ENCODE measurements at regions not wholly inside any gene's neighbourhood (a gene's known extent, or its start where the extent isn't known, plus 50 kb on each side); places are given as distances from the start of the nearest gene placed in this dataset.

DNA sequence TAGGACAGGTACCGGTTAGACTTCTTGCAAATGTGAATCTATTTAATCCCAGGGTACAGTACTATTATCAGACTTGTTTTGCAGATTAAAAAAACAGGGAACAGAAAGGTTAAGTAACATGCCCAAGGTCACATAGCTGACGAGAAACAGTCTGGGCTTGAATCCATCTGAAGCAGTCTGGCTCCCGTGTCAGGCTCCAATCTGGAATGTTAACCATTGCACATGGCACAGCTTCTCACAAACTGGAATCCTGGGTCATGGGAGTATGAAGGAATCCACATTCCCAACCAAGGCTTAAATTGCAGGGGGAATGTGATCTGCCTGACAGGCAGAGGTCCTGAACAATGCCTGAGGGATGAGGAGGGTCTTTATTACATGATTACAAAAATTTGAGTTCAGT, 187.5 kb upstream of the SPTLC3 start:
- TF ChIP-seq POLR2AphosphoS5 (IDR thresholded peaks at IDR 0.05; ENCODE audit: low read depth, low read length): no peak
- no peak for TF ChIP-seq POLR2A (IDR thresholded peaks at IDR 0.05; ENCODE audit: control extremely low read depth in 1 of 2, low read depth in 2 of 2, low read length in 2 of 2)
- TF ChIP-seq, protein P1, sequence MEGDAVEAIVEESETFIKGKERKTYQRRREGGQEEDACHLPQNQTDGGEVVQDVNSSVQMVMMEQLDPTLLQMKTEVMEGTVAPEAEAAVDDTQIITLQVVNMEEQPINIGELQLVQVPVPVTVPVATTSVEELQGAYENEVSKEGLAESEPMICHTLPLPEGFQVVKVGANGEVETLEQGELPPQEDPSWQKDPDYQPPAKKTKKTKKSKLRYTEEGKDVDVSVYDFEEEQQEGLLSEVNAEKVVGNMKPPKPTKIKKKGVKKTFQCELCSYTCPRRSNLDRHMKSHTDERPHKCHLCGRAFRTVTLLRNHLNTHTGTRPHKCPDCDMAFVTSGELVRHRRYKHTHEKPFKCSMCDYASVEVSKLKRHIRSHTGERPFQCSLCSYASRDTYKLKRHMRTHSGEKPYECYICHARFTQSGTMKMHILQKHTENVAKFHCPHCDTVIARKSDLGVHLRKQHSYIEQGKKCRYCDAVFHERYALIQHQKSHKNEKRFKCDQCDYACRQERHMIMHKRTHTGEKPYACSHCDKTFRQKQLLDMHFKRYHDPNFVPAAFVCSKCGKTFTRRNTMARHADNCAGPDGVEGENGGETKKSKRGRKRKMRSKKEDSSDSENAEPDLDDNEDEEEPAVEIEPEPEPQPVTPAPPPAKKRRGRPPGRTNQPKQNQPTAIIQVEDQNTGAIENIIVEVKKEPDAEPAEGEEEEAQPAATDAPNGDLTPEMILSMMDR (IDR thresholded peaks at IDR 0.05; ENCODE audit: control extremely low read depth in 1 of 3, insufficient read depth in 1 of 3, low read depth in 1 of 3, low read length in 3 of 3): no peak
- TF ChIP-seq BCL11A (IDR thresholded peaks at IDR 0.05; ENCODE audit: low read depth in 2 of 2, low read length in 2 of 2): no peak
- no peak for TF ChIP-seq NRF1 (IDR thresholded peaks at IDR 0.05; ENCODE audit: low read depth, low read length)
- TF ChIP-seq SIX5 (IDR thresholded peaks at IDR 0.05; ENCODE audit: low read depth, low read length): no peak
- no peak for TF ChIP-seq YY1 (IDR thresholded peaks at IDR 0.05; ENCODE audit: low read depth, low read length)

Data from H1 (cell line).